ENCODE measurements at regions not wholly inside any gene's neighbourhood (a gene's known extent, or its start where the extent isn't known, plus 50 kb on each side); places are given as distances from the start of the nearest gene placed in this dataset.

- no peak for TF ChIP-seq POLR2AphosphoS5 (IDR thresholded peaks at IDR 0.05; ENCODE audit: borderline replicate concordance, low read depth, low read length)
- no peak for TF ChIP-seq EZH2 (IDR thresholded peaks at IDR 0.05)
- TF ChIP-seq FOXP2 (optimal IDR thresholded peaks at IDR 0.05; ENCODE audit: control extremely low read depth, extremely low read length, insufficient read depth), result no peak
Measured at GRCh38 chr1:64361974-64362373, 108.0 kb upstream of the CACHD1 start.
